HG03565 (cell line): ENCODE measurements at regions not wholly inside any gene's neighbourhood (a gene's known extent, or its start where the extent isn't known, plus 50 kb on each side); places are given as distances from the start of the nearest gene placed in this dataset.
"Not testable (repeated sequence)": the region's sequence is repeated elsewhere in the genome, so short reads cannot be mapped to it uniquely, and the experiment has no call there.

Experiments
- ATAC-seq: cut with Tn5 transposase; IDR thresholded peaks from one replicate; pipeline ENCODE4 v1.9.1; 2021; ENCODE audit warnings: mild to moderate bottlenecking, moderate library complexity; ENCODE audit not compliant: unreplicated experiment

DNA sequence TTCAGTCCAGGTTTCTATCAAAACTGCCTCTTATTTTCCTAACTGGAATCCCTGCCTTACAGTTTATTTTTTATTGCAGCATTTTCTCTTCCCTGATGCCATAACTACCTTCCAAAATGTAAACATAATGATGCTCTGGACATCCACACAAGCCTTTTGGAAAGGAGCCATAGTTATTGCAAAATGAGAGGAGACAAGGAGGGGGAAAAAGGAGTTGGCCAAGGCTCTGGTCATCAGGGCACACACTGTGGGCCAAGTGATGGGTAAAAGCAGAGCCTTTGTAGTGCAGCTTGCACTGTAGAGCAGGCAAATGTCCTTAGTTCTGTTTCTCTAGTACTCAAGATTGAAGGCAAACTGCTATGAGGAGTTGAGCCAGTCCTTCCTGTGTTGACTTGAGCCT is 289.3 kb upstream of the MTPN start:
- ATAC-seq = no peak

- ATAC-seq = not testable (repeated sequence)
Observed at GRCh38 chr7:136264304-136264703, 287.1 kb upstream of the MTPN start.

- ATAC-seq = not testable (repeated sequence)
Observed at GRCh38 chr7:136263112-136263860, 286.1 kb upstream of the MTPN start.

GRCh38 chr7:136260591-136260990 is 283.4 kb upstream of the MTPN start:
- ATAC-seq = not testable (repeated sequence)

DNA sequence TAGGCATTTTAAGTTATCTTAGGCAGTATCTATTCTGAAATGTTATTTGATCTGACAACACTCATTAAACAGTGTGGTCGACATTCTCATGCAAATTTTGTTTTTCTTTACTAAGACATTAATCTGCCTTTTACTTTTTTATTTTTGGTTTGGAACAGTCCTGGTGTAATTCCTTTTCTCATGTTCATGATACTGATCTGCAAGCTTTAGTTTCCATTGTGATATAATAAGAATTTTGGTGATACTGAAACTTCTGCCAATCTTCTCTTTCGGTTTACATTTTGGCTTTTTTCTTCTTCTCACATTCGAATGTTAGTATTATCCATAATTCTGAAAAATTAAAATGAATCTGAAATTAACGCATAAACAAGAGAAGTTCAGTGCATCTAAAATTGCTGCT is 281.9 kb upstream of the MTPN start:
- no peak for ATAC-seq

GRCh38 chr7:136256491-136256890 is 279.3 kb upstream of the MTPN start:
- ATAC-seq = no peak

DNA sequence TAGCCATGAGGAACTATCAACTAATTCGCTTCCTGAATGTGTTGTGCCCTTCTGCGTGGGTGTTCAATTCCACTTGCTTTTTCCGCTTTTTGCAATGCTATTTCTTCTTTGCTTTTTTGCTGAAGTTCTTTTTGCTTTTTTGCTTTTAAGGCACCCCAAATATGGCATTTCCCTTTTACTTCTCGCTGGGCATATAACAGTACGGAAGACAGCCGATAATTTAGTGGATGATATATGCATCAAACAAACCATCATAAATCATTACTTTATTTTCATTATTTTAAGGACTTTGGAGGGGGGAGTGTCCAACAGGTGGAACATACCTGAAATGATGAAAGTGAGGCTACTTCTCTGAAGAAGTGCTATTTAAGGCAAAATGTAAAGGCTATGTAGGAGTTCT is 277.0 kb upstream of the MTPN start:
- ATAC-seq = no peak

DNA sequence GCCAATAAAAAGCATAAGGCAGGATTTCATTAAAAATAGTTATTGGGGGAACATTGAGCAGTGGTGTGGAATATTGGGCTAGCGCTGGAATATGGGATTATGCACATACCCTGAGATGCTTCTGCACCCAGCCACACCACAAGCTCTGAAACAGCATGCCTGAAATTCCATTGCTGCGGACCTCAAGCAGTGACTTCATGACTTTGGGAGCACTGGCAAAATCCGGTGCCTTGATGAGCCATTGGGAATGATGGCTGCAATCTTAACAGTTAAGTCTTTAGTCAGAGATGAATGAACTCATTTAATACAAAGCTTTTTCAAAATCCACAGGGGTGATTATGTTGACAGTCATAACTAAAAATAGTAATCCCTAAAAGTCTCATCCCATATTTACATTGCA is 274.7 kb upstream of the MTPN start:
- ATAC-seq = no peak

DNA sequence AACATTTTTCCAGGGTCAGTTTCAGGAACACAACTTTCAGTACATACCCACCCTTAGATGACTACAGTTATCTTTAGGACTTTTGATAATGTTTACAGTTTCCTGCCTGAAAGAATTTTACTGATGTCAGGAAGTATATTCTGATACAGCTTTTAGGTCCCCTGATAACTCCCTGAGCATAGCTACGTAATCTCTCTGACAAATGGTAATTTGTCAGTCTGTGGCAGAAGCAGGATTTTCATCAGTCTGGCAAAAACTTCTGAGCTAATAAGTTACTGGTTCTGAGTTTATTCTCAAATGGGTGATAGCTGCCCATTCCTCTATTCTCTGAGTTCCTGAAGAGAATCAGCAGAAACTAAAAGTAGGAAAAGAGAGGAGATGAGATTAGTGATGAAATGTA is 270.1 kb upstream of the MTPN start:
- no peak for ATAC-seq

DNA sequence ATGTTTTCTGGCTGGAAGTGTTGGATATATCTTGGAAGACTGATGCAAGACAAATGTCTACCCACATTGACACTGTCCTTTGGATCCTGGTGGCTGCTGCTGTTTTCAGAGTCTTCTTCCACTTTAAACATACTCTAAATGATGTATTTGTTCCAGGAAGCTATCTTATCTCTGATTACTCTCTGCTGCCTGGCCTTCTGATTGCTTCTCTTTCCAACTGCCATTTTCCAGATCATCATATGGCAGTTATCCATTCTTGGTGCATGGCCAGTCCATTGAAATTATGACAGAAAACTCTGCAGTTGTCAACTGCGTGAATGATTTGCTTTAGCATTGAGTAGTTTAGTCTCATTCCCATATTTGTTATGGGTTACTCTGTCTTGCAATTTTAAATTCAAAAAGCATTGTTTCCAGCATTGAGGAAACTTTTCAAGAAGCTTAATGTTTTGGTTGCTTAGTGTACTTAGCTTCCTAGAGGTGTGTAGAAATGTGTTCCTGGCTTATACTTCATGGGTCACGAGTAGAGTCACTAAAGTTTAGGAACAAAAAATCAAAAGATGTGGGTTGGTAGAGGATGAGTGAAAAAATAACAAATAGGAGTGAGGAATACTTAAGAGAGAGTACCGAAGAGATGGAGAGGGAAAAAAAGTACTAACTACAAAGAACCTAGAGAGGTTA is 268.3 kb upstream of the MTPN start:
- no peak for ATAC-seq

- ATAC-seq = no peak
Observed at GRCh38 chr7:136234040-136234439, 256.9 kb upstream of the MTPN start.

DNA sequence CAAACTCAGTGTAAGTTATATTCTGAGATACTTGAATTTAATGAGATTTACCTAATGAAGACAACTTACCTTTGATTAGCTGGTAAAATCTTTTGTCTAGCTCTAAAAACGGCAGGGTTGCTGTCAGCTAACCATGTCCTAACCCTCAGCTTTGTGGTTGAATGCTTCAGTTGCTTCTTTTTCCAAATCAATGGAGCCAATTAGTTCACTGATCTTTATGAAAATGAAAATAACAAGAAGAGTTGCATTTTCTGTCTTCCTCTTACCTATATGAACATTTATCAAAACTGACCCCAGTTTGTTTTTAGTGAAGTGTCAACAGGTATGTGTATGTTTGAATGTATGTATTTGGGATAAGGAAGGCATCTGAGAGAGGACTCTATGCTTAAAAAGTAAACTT is 253.1 kb upstream of the MTPN start:
- no peak for ATAC-seq

DNA sequence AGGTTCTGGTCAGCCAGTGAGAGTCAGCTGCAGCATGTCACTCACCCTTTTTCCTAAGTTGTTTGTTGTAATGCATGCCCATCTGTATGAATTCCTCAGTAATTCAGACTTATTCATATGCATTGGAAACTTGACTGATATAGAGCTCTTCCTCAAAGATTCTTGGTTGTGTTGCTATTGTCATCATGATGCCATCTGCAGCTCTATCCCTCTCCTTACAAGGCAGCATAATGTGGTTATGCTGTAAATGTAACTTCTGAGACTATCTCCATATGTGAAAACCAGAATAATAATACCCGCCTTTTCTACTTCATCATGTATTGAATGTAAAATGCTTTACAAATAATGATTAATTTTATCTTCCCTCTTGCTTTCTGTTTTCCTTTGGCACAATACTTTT is 252.6 kb upstream of the MTPN start:
- ATAC-seq = no peak

- no peak for ATAC-seq
Observed at GRCh38 chr7:136228171-136228570, 251.0 kb upstream of the MTPN start.

DNA sequence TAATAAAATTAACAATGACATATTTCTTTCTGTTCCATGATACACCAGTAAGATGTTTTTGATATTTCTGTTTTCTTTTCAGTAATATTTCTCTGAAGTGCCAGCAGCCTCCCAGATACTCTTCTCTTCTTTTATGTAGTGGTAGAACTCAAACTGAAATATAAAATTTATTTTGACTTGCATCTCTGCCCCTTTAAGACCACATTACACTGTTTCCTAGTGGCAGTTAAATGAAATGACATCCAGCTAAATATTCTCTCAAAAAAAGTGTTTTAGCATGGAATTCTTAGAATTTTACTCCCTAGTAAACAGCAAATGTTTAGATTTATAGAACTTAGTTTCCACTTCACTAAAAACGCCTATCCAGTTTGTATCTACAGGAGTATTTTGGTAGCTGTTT is 237.2 kb upstream of the MTPN start:
- ATAC-seq = no peak

DNA sequence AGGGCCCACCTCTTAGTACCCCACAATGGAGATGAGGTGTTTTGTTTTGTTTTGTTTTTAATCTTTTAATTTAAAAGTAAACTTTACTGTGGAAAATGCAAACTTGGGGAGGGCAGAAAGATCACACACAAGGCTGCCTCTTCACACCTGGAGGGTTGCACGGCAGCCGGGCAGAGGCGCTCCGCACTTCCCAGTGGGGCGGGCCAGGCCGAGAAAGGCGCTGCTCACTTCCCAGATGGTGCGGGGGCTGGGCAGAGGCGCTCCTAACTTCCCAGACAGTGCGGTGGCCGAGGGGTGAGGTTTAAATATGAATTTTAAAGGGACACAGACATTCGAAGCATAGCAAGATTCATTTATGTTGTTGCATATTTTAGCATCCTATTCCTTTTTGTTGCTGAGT is 235.9 kb upstream of the MTPN start:
- no peak for ATAC-seq

- ATAC-seq = no peak
Observed at GRCh38 chr7:136210664-136211063, 233.5 kb upstream of the MTPN start.

- no peak for ATAC-seq
Observed at GRCh38 chr7:136210079-136210478, 232.9 kb upstream of the MTPN start.

- ATAC-seq = no peak
Observed at GRCh38 chr7:136205956-136206355, 228.8 kb upstream of the MTPN start.

- ATAC-seq = no peak
Observed at GRCh38 chr7:136198168-136198567, 221.0 kb upstream of the MTPN start.

DNA sequence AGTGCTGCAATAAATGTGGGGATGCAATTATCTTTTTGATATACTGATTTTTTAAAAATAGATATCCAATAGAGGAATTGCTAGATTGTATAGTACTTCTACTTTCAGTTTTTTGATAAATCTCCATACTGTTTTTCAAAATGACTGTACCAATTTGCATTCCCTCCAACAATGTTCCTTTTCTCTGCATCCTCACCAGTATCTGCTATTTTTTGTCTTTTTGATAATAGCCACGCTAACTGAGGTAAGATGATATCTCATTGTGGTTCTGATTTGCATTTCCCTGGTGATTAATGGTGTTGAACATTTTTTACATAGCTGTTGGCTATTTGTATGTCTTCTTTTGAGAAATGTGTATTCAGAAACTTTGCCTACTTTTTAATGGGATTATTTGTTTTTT is 217.7 kb upstream of the MTPN start:
- peak; percentile 72 for ATAC-seq

DNA sequence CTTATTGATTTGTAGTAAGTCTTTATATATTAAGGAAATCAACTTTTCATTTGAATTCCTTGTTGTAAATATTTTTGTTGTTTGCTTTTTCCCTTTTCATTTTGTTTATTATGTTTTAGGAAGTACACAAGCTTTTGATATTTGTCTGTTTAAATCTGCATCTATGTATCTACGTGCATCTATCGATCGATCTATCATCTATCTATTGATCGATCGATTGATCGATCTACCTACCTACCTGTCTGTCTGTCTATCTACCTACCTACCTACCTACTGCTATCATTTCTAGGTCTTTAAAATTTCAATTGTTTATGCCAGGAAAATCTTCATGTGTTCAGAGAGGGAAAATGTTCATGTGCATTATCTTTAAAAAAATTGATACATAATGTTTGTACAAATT is 216.8 kb upstream of the MTPN start:
- no peak for ATAC-seq
